Sigmoid colon (tissue), 6 donors: ENCODE measurements at regions not wholly inside any gene's neighbourhood (a gene's known extent, or its start where the extent isn't known, plus 50 kb on each side); places are given as distances from the start of the nearest gene placed in this dataset.

Experiments
- DNase-seq: peaks from one replicate; pipeline ENCODE4 v3.0.0-alpha.2; 2019
- H3K27ac ChIP-seq, 4 donors: fragments of 200-600 bp; sonication (generic); one replicate each; pipeline ENCODE4 v1.5.1; 2016 to 2019; ENCODE audit warnings: mild to moderate bottlenecking in 1 of 4
- H3K27me3 ChIP-seq, 3 donors: fragments of 200-600 bp; sonication (generic); one replicate each; pipeline ENCODE4 v1.5.1; 2019; ENCODE audit warnings: mild to moderate bottlenecking in 1 of 3
- H3K36me3 ChIP-seq, 4 donors: fragments of 200-600 bp; sonication (generic); one replicate each; pipeline ENCODE4 v1.5.1; 2016 to 2019
- H3K4me1 ChIP-seq, 4 donors: fragments of 200-600 bp; sonication (generic); one replicate each; pipeline ENCODE4 v1.5.1; 2017 to 2019
- H3K4me3 ChIP-seq, 4 donors: fragments of 200-600 bp; sonication (generic); one replicate each; pipeline ENCODE4 v1.5.1; 2017 to 2019; ENCODE audit warnings: mild to moderate bottlenecking in 2 of 4, moderate library complexity in 1 of 4
- H3K9me3 ChIP-seq, 4 donors: fragments of 200-600 bp in 3 of 4; sonication (generic) in 3 of 4; one replicate each; pipeline versions ENCODE4 v1.5.1 to v1.6.1; 2013 to 2019
- EP300 ChIP-seq, 4 donors: sonication (generic); formaldehyde crosslinking; IDR thresholded peaks; one replicate each; pipeline ENCODE4 v1.6.1; 2017; ENCODE audit warnings: antibody characterized with exemption in 4 of 4
- POLR2A ChIP-seq, 2 donors: fragments of 450-650 bp; IDR thresholded peaks; one replicate each; pipeline ENCODE4 v1.6.1; 2016; ENCODE audit warnings: antibody characterized with exemption in 2 of 2, mild to moderate bottlenecking in 2 of 2, moderate library complexity in 2 of 2
- POLR2AphosphoS5 ChIP-seq, 4 donors: sonication (generic); formaldehyde crosslinking; IDR thresholded peaks; one replicate each; pipeline ENCODE4 v1.6.1; 2017; ENCODE audit warnings: antibody characterized with exemption in 4 of 4
- WGBS, 2 donors: extraction: QIAGEN DNeasy Blood & Tissue Kit; methylation state at CpG; one replicate each; pipeline ENCODE4 v1.1.7; 2013; 5-methylcytosine and 5-hydroxymethylcytosine counted together
- intact Hi-C: fragments of 100-400 bp; cut with DNase I; formaldehyde crosslinking; loops from one replicate; pipeline ENCODE4 v1.15.1; 2023
- TF ChIP-seq, protein P1 (sequence below), 4 experiments: fragments of 450-650 bp in 3 of 4; fragments of 200-600 bp in 1 of 4; IDR thresholded peaks; one replicate each; pipeline ENCODE4 v1.5.1; 2016 to 2019; ENCODE audit warnings: antibody characterized with exemption in 4 of 4, mild to moderate bottlenecking in 3 of 4, moderate library complexity in 2 of 4
- donor health status: healthy with polysubstance abuse.
- donor health status: healthy.

DNA sequence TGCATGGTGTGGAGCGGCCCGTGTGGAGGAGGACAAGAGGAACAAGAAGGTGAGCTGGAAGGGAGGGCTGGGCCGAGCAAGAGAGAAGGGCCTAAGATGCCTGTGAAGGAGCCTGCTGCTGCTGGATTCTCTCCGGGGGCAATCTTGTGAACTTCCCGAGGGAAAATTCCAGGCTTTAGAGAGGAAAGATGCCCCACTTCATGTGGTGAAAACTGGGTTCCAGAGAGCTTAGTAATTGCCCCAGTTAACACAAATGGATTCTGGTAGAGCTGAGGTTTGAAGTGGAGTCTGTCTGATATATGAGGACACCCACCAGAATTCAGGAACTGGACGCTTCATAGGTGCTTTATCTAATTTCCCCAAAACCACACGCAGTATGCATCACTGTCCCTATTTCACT, 114.1 kb upstream of the ZMIZ1 start:
- TF ChIP-seq POLR2AphosphoS5 (IDR thresholded peaks at IDR 0.05), result no peak
- TF ChIP-seq, protein P1, sequence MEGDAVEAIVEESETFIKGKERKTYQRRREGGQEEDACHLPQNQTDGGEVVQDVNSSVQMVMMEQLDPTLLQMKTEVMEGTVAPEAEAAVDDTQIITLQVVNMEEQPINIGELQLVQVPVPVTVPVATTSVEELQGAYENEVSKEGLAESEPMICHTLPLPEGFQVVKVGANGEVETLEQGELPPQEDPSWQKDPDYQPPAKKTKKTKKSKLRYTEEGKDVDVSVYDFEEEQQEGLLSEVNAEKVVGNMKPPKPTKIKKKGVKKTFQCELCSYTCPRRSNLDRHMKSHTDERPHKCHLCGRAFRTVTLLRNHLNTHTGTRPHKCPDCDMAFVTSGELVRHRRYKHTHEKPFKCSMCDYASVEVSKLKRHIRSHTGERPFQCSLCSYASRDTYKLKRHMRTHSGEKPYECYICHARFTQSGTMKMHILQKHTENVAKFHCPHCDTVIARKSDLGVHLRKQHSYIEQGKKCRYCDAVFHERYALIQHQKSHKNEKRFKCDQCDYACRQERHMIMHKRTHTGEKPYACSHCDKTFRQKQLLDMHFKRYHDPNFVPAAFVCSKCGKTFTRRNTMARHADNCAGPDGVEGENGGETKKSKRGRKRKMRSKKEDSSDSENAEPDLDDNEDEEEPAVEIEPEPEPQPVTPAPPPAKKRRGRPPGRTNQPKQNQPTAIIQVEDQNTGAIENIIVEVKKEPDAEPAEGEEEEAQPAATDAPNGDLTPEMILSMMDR (IDR thresholded peaks at IDR 0.05), result no peak
- no peak for TF ChIP-seq POLR2A (IDR thresholded peaks at IDR 0.05)
- TF ChIP-seq EP300 (IDR thresholded peaks at IDR 0.05), result no peak
- Histone ChIP-seq H3K36me3 (no peaks in the 10 kb centered on the region), H3K4me1 (peaks cover 0 to 12% (median 4%) of the 10 kb centered on the region in 4 donors), H3K4me3 (no peak overlapping the region), H3K27ac (no peak overlapping the region), H3K9me3 (no peaks in the 10 kb centered on the region), H3K27me3 (no peaks in the 10 kb centered on the region)
- DNase-seq, result no peak
- intact Hi-C loops, result no loop called here
- 93 to 94% methylated on average over 7 of the region's 7 CpGs for WGBS, 2 donors

DNA sequence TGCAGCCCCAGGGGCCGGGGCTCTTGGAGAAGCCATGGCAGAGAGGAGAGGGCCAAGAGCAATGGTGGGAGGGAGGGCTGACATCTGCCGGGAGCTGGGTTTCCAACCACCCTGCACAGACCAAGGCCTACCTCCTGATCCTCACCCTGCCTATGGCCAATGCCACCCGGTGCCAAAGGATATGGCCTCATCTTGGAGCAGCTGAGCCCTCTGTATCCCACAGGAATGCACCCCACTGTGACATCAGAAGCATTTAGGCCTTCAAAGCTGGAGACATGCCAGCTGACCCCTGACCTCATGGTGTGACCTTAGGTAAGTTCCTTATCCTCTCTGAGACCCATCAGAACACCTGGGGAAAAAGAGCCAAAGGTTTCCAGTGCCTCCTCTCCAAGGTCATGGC, 113.6 kb upstream of the ZMIZ1 start:
- Histone ChIP-seq H3K4me1 (peaks cover 0 to 18% (median 9%) of the 10 kb centered on the region in 4 donors), H3K36me3 (no peaks in the 10 kb centered on the region), H3K27me3 (no peaks in the 10 kb centered on the region), H3K27ac (peak overlapping the region in 1 of 4 donors; percentile 38), H3K4me3 (no peak overlapping the region), H3K9me3 (no peaks in the 10 kb centered on the region)
- intact Hi-C loops, result no loop called here
- no peak for TF ChIP-seq EP300 (IDR thresholded peaks at IDR 0.05)
- TF ChIP-seq POLR2A (IDR thresholded peaks at IDR 0.05), result no peak
- TF ChIP-seq, protein P1 (IDR thresholded peaks at IDR 0.05), result no peak
- TF ChIP-seq POLR2AphosphoS5 (IDR thresholded peaks at IDR 0.05), result no peak
- no peak for DNase-seq
- WGBS, 2 donors, result 87 to 95% methylated on average over 3 of the region's 3 CpGs

DNA sequence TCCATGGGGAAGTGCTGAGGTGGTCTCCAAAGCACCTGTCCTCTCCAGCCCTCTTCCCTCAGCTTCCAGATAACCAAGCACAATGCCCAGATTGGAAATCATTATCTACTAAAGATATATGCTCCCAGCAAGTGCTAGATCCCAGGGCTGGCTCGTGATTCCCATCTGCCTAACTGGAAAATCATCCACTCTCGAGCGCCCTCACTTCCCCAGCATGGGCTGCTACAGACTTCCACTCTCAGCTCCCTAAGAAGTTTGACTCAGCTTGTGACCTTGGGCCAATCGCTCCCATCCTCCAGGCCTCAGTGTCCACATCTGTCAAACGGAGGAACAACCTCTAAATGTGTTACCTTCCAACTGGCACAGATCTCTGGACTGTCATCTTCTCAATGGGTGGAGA, 112.4 kb upstream of the ZMIZ1 start:
- peak in 3 of 4 donors; percentile 19 to 64 (median 46) for TF ChIP-seq POLR2AphosphoS5 (IDR thresholded peaks at IDR 0.05)
- TF ChIP-seq, protein P1 (IDR thresholded peaks at IDR 0.05), result no peak
- DNase-seq, result no peak
- no peaks in the 10 kb centered on the region for H3K36me3 ChIP-seq
- H3K4me3 ChIP-seq, result no peak overlapping the region
- no peaks in the 10 kb centered on the region for H3K27me3 ChIP-seq
- H3K4me1 ChIP-seq, result peaks cover 0 to 29% (median 20%) of the 10 kb centered on the region in 4 donors
- H3K27ac ChIP-seq, result peak overlapping the region in 3 of 4 donors; percentile 23 to 49 (median 38)
- H3K9me3 ChIP-seq, result no peaks in the 10 kb centered on the region
- intact Hi-C loops, result no loop called here
- 87 to 91% methylated on average over 5 of the region's 5 CpGs for WGBS, 2 donors

DNA sequence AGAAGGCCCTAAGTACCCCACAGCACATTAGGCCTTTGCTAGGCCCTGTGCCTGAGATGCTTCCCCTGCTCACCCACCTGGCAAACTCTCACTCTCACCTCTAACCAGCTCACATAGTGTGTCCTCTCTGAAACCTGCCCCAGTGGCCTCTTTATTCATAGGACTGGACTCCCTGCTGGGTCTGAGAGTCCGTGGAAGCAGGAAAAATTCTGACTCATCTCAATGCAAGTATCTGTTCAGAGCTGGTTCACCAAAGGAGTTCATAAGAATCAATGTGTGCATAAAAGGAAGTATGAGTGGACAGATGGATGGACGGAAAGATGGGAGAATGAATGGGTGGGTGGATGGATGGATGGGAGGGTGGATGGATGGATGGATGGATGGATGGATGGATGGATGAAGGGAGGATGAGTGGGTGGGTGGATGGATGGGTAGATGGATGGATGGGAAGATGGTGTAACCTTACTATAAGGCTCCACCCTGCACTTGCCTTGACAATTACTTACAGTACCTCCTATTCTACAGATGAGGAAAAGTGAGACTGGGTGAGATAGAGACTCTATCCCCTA, 111.2 kb upstream of the ZMIZ1 start:
- Histone ChIP-seq H3K4me1 (peaks cover 0 to 34% (median 21%) of the 10 kb centered on the region in 4 donors), H3K9me3 (no peaks in the 10 kb centered on the region), H3K4me3 (no peak overlapping the region), H3K27me3 (no peaks in the 10 kb centered on the region), H3K27ac (peak overlapping the region in 2 of 4 donors; percentile 38 to 49), H3K36me3 (no peaks in the 10 kb centered on the region)
- 89 to 91% methylated on average over 2 of the region's 2 CpGs for WGBS, 2 donors
- no peak for TF ChIP-seq POLR2A (IDR thresholded peaks at IDR 0.05)
- TF ChIP-seq, protein P1 (IDR thresholded peaks at IDR 0.05), result no peak
- TF ChIP-seq POLR2AphosphoS5 (IDR thresholded peaks at IDR 0.05), result no peak
- no peak for TF ChIP-seq EP300 (IDR thresholded peaks at IDR 0.05)
- intact Hi-C loops, result no loop called here
- DNase-seq, result no peak
